DND-41 (cell line): ENCODE measurements at regions not wholly inside any gene's neighbourhood (a gene's known extent, or its start where the extent isn't known, plus 50 kb on each side); places are given as distances from the start of the nearest gene placed in this dataset.

Source experiments
- EZH2 ChIP-seq: IDR thresholded peaks from 3 replicates; pipeline ENCODE4 v1.6.1; 2012; ENCODE audit warnings: borderline replicate concordance, low read depth, mild to moderate bottlenecking, moderate library complexity, low read length, inconsistent platforms; ENCODE audit not compliant: severe bottlenecking
- TF ChIP-seq, protein P1 (sequence below): IDR thresholded peaks from 2 replicates; pipeline ENCODE4 v1.5.1; 2012; ENCODE audit warnings: borderline replicate concordance, low read length, moderate library complexity, mild to moderate bottlenecking; ENCODE audit not compliant: poor library complexity, severe bottlenecking; ENCODE audit errors: extremely low read depth

DNA sequence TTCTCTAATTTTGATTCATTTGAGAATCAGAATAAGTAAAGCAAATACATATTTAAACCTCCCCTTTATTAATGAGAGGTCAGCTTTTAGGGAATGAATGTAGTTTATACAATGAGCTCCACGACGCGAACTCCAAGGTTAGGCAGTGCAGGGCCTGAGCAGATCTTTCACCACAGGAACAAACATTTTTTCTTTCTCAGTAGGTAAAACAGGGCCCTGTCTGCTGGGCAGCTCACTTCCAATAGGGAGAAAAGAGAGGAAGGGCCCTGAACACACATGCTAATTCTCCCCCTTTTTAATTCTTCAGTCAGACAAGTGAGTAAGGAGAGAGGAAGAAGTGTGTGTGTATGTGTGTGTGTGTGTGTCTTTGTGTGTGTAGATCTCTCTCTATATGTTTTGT is 682.4 kb upstream of the TMEFF2 start:
- TF ChIP-seq, protein P1, sequence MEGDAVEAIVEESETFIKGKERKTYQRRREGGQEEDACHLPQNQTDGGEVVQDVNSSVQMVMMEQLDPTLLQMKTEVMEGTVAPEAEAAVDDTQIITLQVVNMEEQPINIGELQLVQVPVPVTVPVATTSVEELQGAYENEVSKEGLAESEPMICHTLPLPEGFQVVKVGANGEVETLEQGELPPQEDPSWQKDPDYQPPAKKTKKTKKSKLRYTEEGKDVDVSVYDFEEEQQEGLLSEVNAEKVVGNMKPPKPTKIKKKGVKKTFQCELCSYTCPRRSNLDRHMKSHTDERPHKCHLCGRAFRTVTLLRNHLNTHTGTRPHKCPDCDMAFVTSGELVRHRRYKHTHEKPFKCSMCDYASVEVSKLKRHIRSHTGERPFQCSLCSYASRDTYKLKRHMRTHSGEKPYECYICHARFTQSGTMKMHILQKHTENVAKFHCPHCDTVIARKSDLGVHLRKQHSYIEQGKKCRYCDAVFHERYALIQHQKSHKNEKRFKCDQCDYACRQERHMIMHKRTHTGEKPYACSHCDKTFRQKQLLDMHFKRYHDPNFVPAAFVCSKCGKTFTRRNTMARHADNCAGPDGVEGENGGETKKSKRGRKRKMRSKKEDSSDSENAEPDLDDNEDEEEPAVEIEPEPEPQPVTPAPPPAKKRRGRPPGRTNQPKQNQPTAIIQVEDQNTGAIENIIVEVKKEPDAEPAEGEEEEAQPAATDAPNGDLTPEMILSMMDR: no peak
- TF ChIP-seq EZH2: no peak
